ENCODE measurements at regions not wholly inside any gene's neighbourhood (a gene's known extent, or its start where the extent isn't known, plus 50 kb on each side); places are given as distances from the start of the nearest gene placed in this dataset.

DNA sequence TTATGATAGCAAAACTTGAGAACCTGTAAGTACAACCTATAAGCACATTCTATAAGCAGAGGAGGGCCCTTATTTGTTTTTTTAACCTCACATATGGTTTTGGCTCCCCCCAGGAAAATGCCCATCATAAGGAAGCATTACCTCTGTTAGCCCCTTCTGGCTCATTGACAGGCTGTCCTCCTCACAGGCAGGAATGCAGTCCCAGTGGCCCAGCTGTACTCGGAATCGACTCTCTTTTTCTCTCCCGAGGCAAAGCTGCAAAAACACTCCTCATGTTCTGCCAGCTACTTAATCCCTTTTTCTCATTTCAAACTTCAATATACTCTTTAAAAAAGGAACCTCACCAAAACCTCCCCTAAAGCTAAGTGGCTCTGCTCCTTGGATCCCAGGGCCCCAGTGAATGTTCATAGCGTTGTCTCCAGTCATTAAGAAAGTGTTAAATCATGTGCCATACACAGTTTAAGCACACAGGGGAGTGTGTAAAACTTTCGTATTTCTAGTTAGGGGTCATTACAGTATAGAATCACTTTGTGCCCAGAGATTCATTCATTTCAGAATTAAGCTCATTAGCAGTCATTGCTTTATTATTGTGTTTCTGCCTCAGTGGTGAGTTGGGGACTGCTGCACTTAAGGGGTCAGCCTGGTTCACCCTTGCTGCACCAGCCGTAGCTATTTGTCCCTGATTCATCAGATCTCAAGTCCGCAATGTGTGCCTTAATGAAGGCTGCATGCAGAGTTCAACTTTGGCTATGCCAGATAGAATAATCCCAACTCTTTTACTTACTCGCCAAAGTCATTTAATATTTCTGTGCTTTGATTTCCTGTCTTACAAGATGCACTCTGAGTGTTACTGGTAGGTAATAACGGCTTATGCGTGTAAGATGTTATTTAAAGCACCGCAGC is 57.6 kb downstream of the JRKL start:
- CTCF ChIA-PET: interaction anchor here (2.7 to 4.1 kb wide), 2 partner anchors 17 kb away, joined by 12 to 24 read pairs; no protein-coding TSS in a partner anchor
- Mint-ChIP-seq H3K36me3 (no peaks in the 10 kb centered on the region), H3K27me3 (peaks cover 22% of the 10 kb centered on the region), H3K27ac (no peak overlapping the region), H3K4me3 (no peak overlapping the region), H3K4me1 (no peaks in the 10 kb centered on the region), H3K9me3 (ENCODE audit: low read depth) (no peaks in the 10 kb centered on the region)
- ATAC-seq (no peak), DNase-seq (no peak)

DNA sequence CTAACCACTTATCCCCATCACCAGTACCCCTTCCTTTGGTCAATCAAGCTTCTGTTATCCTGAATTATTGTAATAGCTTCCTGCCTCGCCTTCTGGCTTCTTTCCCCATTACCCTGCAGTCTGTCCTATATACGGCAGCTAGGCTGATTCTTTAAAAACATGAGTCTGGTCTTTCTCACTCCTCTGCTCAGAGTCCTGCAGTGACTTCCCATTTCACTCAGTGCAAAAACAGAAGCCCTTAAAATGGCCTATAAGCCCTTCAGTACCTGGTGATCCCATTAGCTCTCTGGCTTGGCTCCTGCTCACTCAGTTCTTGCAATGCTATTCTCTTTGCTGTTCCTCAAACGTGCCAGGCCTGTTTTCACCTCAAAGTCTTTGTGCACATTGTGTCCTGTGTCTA is 58.4 kb downstream of the JRKL start:
- Mint-ChIP-seq H3K9me3 (ENCODE audit: low read depth) (no peaks in the 10 kb centered on the region), H3K27me3 (peaks cover 22% of the 10 kb centered on the region), H3K4me1 (no peaks in the 10 kb centered on the region), H3K27ac (no peak overlapping the region), H3K36me3 (no peaks in the 10 kb centered on the region), H3K4me3 (no peak overlapping the region)
- ATAC-seq (no peak), DNase-seq (no peak)
- CTCF ChIA-PET: interaction anchor here (2.7 kb wide), 1 partner anchor 16 kb away, joined by 12 read pairs; no protein-coding TSS in a partner anchor

DNA sequence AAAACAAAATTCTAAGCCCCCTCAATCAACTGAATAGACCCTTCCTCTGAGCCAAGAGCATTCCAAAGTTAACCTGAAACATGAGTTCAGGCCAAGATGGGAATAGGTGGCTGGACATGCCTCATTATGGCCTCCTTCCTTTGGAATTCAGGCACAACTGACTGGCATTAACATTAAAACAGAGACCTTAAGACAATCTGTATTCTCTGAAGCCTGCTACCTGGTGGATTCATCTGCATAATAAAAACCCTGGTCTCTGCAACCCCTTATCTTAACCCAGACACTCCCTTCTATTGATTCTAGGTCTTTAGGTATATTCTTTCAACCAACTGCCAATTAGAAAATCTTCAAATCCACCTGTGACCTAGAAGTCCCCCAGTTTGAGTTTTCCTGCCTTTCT is 66.3 kb downstream of the JRKL start:
- no peaks in the 10 kb centered on the region for H3K36me3 Mint-ChIP-seq
- no peak overlapping the region for H3K4me3 Mint-ChIP-seq
- CTCF ChIA-PET: no interaction called here
- H3K9me3 Mint-ChIP-seq (ENCODE audit: low read depth): no peaks in the 10 kb centered on the region
- peaks cover 11% of the 10 kb centered on the region for H3K27me3 Mint-ChIP-seq
- ATAC-seq (no peak), DNase-seq (no peak)
- no peaks in the 10 kb centered on the region for H3K4me1 Mint-ChIP-seq
- no peak overlapping the region for H3K27ac Mint-ChIP-seq

DNA sequence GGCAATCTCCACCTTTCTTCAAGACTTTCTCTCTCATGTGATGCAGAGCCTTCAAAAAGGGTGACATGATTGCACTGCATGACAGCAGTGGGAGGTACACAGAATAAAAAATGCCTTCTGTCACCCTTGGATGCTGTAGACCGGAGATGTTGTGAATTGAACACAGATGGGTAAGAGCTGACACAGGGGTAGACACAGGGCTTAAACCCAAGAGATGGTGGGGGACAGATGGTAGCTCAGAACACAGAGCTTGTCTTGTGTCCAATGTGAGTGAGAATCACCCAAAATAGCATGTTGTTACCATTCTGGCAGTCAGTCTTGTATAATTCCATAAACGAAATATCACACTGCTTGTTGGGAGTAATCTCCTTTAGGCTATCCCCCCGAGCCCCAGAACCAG is 69.9 kb downstream of the JRKL start:
- DNase-seq (no peak), ATAC-seq (no peak)
- no peaks in the 10 kb centered on the region for H3K36me3 Mint-ChIP-seq
- H3K27ac Mint-ChIP-seq: no peak overlapping the region
- CTCF ChIA-PET: no interaction called here
- H3K9me3 Mint-ChIP-seq (ENCODE audit: low read depth): no peaks in the 10 kb centered on the region
- H3K4me1 Mint-ChIP-seq: peaks cover 1% of the 10 kb centered on the region
- H3K27me3 Mint-ChIP-seq: peaks cover 20% of the 10 kb centered on the region
- no peak overlapping the region for H3K4me3 Mint-ChIP-seq

DNA sequence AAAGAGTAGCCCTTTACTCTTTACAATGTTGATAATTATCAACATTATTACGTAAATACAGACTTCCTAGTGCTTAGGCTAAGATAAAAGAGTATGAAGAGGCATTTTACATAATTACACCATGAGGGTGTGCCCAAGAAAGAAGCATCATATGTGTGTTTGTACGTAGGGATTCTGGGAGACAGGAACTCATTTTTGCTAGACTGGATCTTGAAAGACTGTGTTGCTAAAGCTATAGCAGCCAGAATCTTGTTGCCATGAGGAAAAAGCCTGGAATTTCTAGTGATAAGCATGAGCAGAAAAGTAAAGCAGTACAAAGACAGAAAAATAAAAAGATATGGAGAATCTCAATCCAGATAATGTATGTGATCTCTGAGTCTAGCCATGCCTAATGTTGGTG is 72.1 kb downstream of the JRKL start:
- Mint-ChIP-seq H3K27me3 (peaks cover 15% of the 10 kb centered on the region), H3K4me1 (peaks cover 1% of the 10 kb centered on the region), H3K4me3 (no peak overlapping the region), H3K27ac (no peak overlapping the region), H3K36me3 (no peaks in the 10 kb centered on the region), H3K9me3 (ENCODE audit: low read depth) (no peaks in the 10 kb centered on the region)
- CTCF ChIA-PET: interaction anchor here (0.9 to 4.0 kb wide), 3 partner anchors 16 to 70 kb away, joined by 3 to 24 read pairs (median 3); no protein-coding TSS in a partner anchor
- DNase-seq (no peak), ATAC-seq (no peak)

DNA sequence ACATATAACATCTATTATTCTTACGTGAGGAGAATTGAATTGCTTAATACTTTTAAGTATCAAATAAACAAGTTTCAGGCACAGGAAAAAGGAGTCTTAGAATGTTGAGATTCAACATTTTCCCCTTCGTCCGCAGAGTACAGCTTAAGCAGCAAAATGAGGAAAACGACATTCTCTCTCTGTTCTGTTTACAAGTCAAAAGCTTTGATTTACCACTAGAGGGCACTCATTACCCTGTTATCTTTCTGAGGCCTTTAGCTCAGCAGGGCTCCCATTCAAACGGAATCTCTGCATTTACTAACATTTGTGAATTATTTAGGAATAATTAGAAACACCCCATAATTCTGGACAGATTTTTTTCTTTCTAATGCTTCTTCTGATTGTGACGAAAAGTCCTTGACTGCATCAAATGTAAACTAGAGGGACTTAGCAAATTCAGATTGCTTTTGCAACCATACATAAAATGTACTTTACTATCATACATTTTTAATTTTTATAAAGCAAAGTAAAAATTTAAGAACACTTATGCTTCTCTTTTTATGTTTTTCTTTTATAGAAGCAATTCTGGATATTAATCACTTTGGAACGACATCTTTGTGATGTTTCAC is 75.0 kb downstream of the JRKL start:
- Mint-ChIP-seq H3K27me3 (peaks cover 12% of the 10 kb centered on the region), H3K4me3 (no peak overlapping the region), H3K4me1 (peaks cover 1% of the 10 kb centered on the region), H3K9me3 (ENCODE audit: low read depth) (no peaks in the 10 kb centered on the region), H3K27ac (no peak overlapping the region), H3K36me3 (no peaks in the 10 kb centered on the region)
- CTCF ChIA-PET: interaction anchor here (0.6 to 4.0 kb wide), 14 partner anchors 8 to 1553 kb away, joined by 3 to 24 read pairs (median 4); no protein-coding TSS in a partner anchor
- ATAC-seq (peak; percentile 87), DNase-seq (no peak)

DNA sequence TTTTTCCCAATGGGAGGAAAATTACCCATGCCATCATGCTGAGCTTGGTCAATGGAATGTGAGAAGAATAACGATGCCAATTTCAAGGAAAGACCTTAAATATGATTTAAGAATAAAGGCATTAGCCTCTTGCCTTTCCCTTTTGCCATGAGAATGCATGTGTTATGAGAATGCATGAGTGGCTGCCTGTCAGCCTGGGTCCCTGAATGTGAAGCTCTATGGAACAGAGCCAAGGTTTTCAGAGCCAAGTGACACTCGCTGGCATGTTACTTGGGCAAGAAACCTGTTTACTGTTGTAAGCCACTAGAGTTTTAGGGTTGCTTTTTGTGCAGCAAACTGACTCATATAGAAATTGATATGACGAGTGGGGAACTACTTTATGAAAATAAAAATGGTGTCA is 75.7 kb downstream of the JRKL start:
- H3K27ac Mint-ChIP-seq: no peak overlapping the region
- ATAC-seq (no peak), DNase-seq (no peak)
- peaks cover 12% of the 10 kb centered on the region for H3K27me3 Mint-ChIP-seq
- CTCF ChIA-PET: interaction anchor here (1.7 to 4.0 kb wide), 4 partner anchors 11 to 1554 kb away, joined by 3 to 24 read pairs (median 14); no protein-coding TSS in a partner anchor
- no peaks in the 10 kb centered on the region for H3K36me3 Mint-ChIP-seq
- no peak overlapping the region for H3K4me3 Mint-ChIP-seq
- peaks cover 1% of the 10 kb centered on the region for H3K4me1 Mint-ChIP-seq
- H3K9me3 Mint-ChIP-seq (ENCODE audit: low read depth): no peaks in the 10 kb centered on the region

DNA sequence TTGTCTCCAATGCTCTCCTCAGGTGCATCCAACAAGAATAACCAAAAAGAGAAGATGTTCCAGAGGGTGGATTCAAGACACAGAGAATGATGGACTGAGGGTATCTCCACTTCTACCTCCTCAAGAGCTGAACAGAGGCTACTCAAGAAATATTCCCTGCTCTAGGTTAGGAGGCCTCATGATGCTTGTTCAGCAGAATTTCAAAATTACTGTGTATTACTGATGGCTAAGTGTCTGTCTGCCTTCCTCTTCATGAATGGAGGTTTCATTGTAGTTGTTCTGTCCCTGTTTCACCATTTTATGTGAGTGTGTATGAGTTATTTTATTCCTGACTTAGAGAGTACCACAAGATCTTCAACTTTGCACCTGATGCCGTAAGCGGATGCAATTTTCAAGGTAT is 76.8 kb downstream of the JRKL start:
- Mint-ChIP-seq H3K4me3 (no peak overlapping the region), H3K9me3 (ENCODE audit: low read depth) (no peaks in the 10 kb centered on the region), H3K27me3 (peaks cover 9% of the 10 kb centered on the region), H3K36me3 (no peaks in the 10 kb centered on the region), H3K27ac (no peak overlapping the region), H3K4me1 (peaks cover 1% of the 10 kb centered on the region)
- CTCF ChIA-PET: no interaction called here
- ATAC-seq (no peak), DNase-seq (no peak)

DNA sequence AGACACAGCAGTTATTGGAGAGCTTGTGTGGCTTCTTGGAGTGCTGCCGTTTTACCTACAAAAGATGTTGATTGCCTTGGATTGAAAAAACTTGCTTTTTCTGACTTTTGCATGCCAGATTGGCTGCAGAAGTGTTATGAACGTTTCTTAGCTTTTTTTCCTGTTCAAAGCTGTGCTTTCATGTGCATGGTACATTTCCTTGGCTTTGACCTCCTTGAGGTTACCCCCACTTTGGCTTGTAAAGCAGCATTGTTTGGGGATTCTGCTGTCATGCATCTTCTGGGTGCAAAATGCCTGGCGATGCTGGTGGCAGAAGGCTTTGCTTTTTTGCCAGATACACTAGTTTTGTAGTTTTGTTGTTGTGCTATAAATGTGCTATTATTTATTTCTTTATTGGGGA is 80.0 kb downstream of the JRKL start:
- peaks cover under 1% of the 10 kb centered on the region for H3K27me3 Mint-ChIP-seq
- no peaks in the 10 kb centered on the region for H3K9me3 Mint-ChIP-seq (ENCODE audit: low read depth)
- H3K27ac Mint-ChIP-seq: no peak overlapping the region
- CTCF ChIA-PET: no interaction called here
- DNase-seq (no peak), ATAC-seq (no peak)
- no peaks in the 10 kb centered on the region for H3K4me1 Mint-ChIP-seq
- no peaks in the 10 kb centered on the region for H3K36me3 Mint-ChIP-seq
- no peak overlapping the region for H3K4me3 Mint-ChIP-seq

DNA sequence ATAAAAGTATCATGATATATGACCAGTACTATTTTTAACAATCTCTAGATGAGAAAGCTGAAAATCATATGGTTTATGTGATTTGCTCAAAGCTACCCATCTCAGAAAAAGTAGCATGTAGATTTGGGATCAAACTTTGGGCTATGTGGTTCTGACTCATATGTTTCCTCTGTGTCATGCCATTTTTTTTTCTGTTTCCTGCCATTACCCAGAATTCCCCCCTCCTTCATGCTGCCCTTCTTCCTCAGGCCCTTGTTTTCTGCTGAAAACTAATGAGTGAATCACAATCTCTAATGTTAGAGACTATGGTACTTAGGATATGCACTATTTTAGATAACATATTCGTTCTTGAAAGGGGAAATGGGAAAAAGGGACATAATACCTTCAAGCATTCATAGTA is 80.7 kb downstream of the JRKL start:
- H3K4me1 Mint-ChIP-seq: no peaks in the 10 kb centered on the region
- H3K9me3 Mint-ChIP-seq (ENCODE audit: low read depth): no peaks in the 10 kb centered on the region
- H3K36me3 Mint-ChIP-seq: no peaks in the 10 kb centered on the region
- H3K27ac Mint-ChIP-seq: no peak overlapping the region
- ATAC-seq: no peak
- H3K4me3 Mint-ChIP-seq: no peak overlapping the region
- no peak for DNase-seq
- peaks cover 5% of the 10 kb centered on the region for H3K27me3 Mint-ChIP-seq
- CTCF ChIA-PET: no interaction called here

DNA sequence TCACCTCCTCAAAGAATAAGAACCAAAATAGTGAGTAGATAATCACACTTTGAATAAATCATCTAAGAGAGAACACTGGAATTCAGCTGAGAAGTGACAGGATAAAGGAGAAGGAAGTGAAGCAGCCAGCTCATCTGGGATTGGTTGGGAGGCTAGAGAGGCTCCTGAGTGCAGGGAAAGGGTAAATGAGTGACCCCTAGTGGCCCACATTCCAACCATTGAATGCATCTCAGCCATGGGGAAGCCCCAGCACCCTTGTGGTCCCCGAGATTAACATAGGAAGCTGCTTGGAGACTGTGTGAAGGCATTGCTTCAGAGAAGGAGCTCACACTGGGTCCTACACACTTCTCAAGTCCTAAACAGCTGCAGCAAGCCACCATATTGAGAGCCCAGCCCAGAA is 82.3 kb downstream of the JRKL start:
- Mint-ChIP-seq H3K9me3 (ENCODE audit: low read depth) (no peaks in the 10 kb centered on the region), H3K36me3 (no peaks in the 10 kb centered on the region), H3K27ac (no peak overlapping the region), H3K4me3 (no peak overlapping the region), H3K4me1 (no peaks in the 10 kb centered on the region), H3K27me3 (peaks cover 14% of the 10 kb centered on the region)
- ATAC-seq (no peak), DNase-seq (no peak)
- CTCF ChIA-PET: interaction anchor here (1.4 kb wide), 1 partner anchor 9 kb away, joined by 8 read pairs; no protein-coding TSS in a partner anchor

DNA sequence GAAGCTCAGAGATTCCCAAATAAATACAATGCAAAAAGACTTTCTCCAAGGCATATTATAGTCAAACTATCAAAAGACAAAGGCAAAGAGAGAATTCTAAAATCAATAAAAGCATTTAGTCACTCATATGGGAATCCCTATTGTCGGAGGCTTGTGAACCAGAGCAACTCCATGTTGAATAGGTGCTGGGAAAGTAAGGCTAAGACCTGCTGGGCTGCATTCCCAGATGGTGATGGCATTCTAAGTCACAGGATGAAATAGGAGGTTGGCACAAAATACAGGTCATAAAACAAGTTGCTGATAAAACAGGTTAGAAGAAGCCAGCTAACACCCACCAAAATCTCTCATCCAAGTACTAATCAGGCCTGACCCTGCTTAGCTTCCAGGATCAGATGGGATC is 84.5 kb downstream of the JRKL start:
- DNase-seq (no peak), ATAC-seq (no peak)
- H3K4me3 Mint-ChIP-seq: no peak overlapping the region
- H3K27ac Mint-ChIP-seq: no peak overlapping the region
- CTCF ChIA-PET: no interaction called here
- H3K27me3 Mint-ChIP-seq: peaks cover 14% of the 10 kb centered on the region
- H3K4me1 Mint-ChIP-seq: no peaks in the 10 kb centered on the region
- no peaks in the 10 kb centered on the region for H3K9me3 Mint-ChIP-seq (ENCODE audit: low read depth)
- H3K36me3 Mint-ChIP-seq: no peaks in the 10 kb centered on the region

DNA sequence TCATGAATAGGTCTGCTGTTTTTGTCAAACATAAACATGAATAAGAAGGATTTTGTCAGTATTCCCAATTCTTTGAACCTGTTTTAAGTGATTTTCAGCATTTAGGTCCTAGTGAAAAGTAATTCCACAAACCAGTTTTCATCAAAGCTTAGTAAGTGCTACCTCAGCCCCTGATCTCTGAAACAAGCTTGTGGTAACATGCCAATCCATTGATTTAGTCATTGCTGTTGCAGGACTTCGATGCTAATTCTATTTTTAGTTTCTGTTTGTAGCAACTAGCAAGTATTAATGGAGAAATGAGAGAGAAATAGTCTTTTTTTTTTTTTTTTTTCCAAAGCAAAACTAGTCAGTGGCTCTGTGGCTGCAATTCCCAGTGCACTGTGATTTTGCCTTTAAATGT is 91.4 kb downstream of the JRKL start:
- no peak overlapping the region for H3K4me3 Mint-ChIP-seq
- CTCF ChIA-PET: interaction anchor here (1.1 kb wide), 1 partner anchor 17 kb away, joined by 4 read pairs; no protein-coding TSS in a partner anchor

DNA sequence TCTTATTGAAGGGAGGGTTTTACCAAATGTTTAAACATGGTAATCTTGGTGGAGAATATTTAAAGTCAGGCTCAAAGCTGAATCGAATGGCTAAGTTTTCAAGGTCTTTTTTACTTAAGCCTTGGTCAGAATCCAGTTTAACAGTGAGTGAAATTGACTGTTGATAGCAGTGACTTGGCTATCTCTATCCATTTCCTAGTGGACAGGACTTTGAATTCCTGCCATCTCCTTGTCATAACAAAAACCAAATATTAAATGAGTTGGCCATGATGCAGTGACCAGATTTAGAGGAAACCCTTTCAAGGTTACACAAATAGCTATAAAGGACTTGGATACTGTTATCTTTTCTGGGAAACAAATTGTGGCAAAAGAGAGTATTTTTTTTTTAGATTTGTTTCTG is 92.0 kb downstream of the JRKL start:
- no peaks in the 10 kb centered on the region for H3K4me1 Mint-ChIP-seq
- no peaks in the 10 kb centered on the region for H3K9me3 Mint-ChIP-seq (ENCODE audit: low read depth)
- CTCF ChIA-PET: interaction anchor here (1.1 to 1.4 kb wide), 2 partner anchors 17 kb away, joined by 4 read pairs; no protein-coding TSS in a partner anchor
- H3K27ac Mint-ChIP-seq: no peak overlapping the region
- peaks cover 10% of the 10 kb centered on the region for H3K27me3 Mint-ChIP-seq
- ATAC-seq (no peak), DNase-seq (no peak)
- no peak overlapping the region for H3K4me3 Mint-ChIP-seq
- H3K36me3 Mint-ChIP-seq: no peaks in the 10 kb centered on the region

More for the DNA sequence above, 91.4 kb downstream of the JRKL start:
- no peak for DNase-seq
- ATAC-seq: no peak
- Mint-ChIP-seq H3K27me3 (peaks cover 16% of the 10 kb centered on the region), H3K36me3 (no peaks in the 10 kb centered on the region), H3K27ac (no peak overlapping the region), H3K4me1 (no peaks in the 10 kb centered on the region), H3K9me3 (ENCODE audit: low read depth) (no peaks in the 10 kb centered on the region)

Measured in activated CD8-positive, alpha-beta memory T cell treated with anti-CD3 and anti-CD28 coated beads, Interleukin-2, amount 10 ng/mL, durations not matched to agents 7 days and 5 days (primary cell).